NT2/D1 (cell line): ENCODE measurements at regions not wholly inside any gene's neighbourhood (a gene's known extent, or its start where the extent isn't known, plus 50 kb on each side); places are given as distances from the start of the nearest gene placed in this dataset.

Source experiments
- DNase-seq: peaks from one replicate; pipeline ENCODE4 v3.0.0-alpha.2; 2011; ENCODE audit warnings: low read depth, low spot score
- H3K27me3 ChIP-seq: 2 replicates; pipeline ENCODE4 v1.6.0; 2011; ENCODE audit warnings: mild to moderate bottlenecking; ENCODE audit not compliant: insufficient read length, insufficient read depth
- H3K36me3 ChIP-seq: 2 replicates; pipeline ENCODE4 v1.6.1; 2011; ENCODE audit warnings: mild to moderate bottlenecking, low read length, mixed read lengths; ENCODE audit not compliant: insufficient read depth, insufficient read length
- H3K4me1 ChIP-seq: 2 replicates; pipeline ENCODE4 v1.5.1; 2011; ENCODE audit not compliant: insufficient read depth, insufficient read length
- H3K4me3 ChIP-seq: 2 replicates; pipeline ENCODE4 v1.5.1; 2011; ENCODE audit warnings: low read depth; ENCODE audit not compliant: insufficient read length
- H3K9ac ChIP-seq: 2 replicates; pipeline ENCODE4 v1.6.0; 2011; ENCODE audit warnings: low read depth; ENCODE audit not compliant: insufficient read length
- H3K9me3 ChIP-seq: 2 replicates; pipeline ENCODE4 v1.5.1; 2011; ENCODE audit warnings: mild to moderate bottlenecking, low read length; ENCODE audit not compliant: insufficient read depth
- SUZ12 ChIP-seq: IDR thresholded peaks from 2 replicates; pipeline ENCODE4 v1.6.1; 2011; ENCODE audit not compliant: insufficient read length, insufficient read depth; ENCODE audit errors: extremely low read depth
- YY1 ChIP-seq: IDR thresholded peaks from 2 replicates; pipeline ENCODE4 v1.6.1; 2011; ENCODE audit not compliant: insufficient read length, insufficient read depth
- ZNF274 ChIP-seq: IDR thresholded peaks from 2 replicates; pipeline ENCODE4 v1.6.1; 2011; ENCODE audit warnings: mild to moderate bottlenecking, low read depth, low read length

DNA sequence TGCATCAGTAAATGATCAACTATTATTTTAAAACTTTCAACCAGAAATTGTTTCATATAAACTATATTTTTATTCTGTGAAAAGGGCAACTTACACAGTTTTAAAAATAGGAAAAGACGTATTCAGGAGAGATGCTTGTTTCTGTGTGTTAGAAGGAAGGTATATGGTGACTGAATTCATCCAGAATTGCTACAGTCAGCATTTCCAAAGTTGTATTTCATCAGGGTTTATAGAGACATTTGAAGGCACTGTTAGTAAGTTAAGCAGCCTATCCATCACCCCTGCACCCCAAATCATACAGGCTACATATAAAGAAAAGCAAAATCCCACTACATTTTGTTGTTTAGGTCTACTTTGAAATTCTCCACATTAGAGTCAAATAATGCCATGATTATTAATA lies 716.0 kb downstream of the KCTD16 start:
- Histone ChIP-seq H3K9me3 (no peaks in the 10 kb centered on the region), H3K36me3 (no peaks in the 10 kb centered on the region), H3K9ac (no peak overlapping the region), H3K4me1 (no peaks in the 10 kb centered on the region), H3K4me3 (no peak overlapping the region), H3K27me3 (no peaks in the 10 kb centered on the region)
- TF ChIP-seq SUZ12 (no peak), ZNF274 (no peak)
- DNase-seq = no peak

DNA sequence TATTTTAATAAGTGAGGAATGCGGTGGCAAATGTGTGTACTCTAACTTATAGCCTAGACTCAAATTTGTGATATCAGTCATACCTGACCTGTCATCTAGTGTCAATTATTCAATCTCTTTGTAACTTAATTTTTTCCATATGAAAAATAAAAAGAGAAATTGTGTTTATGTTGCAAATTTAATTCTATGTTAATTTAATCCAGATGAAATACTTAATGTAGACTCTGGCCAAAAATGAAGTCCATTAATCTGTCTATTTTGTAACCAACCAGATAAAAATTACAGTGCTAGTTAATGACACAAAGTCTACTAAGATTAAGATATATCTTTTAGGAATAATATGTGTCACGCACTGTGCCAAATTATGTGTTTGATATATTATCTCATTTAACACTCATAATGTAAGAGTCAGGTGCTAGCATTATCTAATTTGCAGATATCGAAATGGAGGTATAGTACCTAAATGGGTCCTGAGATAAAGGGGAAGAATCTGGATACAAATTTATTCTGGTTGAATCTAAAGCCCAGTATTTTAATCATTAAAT lies 712.1 kb downstream of the KCTD16 start:
- no peak for DNase-seq
- no peaks in the 10 kb centered on the region for H3K36me3 ChIP-seq
- no peaks in the 10 kb centered on the region for H3K9me3 ChIP-seq
- H3K27me3 ChIP-seq = no peaks in the 10 kb centered on the region
- H3K4me3 ChIP-seq = no peak overlapping the region
- H3K4me1 ChIP-seq = no peaks in the 10 kb centered on the region
- H3K9ac ChIP-seq = no peak overlapping the region
- TF ChIP-seq ZNF274 = no peak
- no peak for TF ChIP-seq YY1
- TF ChIP-seq SUZ12 = no peak

DNA sequence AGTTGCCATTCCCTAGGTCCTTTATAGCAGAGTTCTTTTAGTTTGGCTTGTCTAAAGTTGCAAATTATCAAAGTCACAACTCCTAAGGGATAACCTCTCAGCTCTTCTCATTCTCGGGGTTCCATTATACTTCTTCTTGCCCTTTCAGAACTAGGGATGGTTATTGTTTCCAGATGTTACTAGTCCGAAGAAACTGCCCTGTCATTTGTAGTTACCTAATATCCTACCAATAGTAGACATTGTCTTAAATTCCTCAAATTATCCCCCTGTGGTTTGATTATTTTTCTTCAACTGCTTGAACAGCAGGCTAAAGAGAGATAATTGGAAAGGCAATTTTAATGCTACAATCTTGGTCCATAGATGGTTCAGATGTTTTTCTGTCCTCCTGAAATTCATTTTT lies 709.8 kb downstream of the KCTD16 start:
- Histone ChIP-seq H3K9me3 (no peaks in the 10 kb centered on the region), H3K27me3 (no peaks in the 10 kb centered on the region), H3K36me3 (no peaks in the 10 kb centered on the region), H3K9ac (no peak overlapping the region), H3K4me1 (no peaks in the 10 kb centered on the region), H3K4me3 (no peak overlapping the region)
- no peak for DNase-seq
- TF ChIP-seq ZNF274 = no peak
- TF ChIP-seq SUZ12 = no peak
- TF ChIP-seq YY1 = no peak

GRCh38 chr5:144876990-144877389 lies 706.3 kb downstream of the KCTD16 start:
- Histone ChIP-seq H3K9me3 (no peaks in the 10 kb centered on the region), H3K4me1 (no peaks in the 10 kb centered on the region), H3K27me3 (no peaks in the 10 kb centered on the region), H3K9ac (no peak overlapping the region), H3K36me3 (no peaks in the 10 kb centered on the region), H3K4me3 (no peak overlapping the region)
- no peak for TF ChIP-seq ZNF274
- no peak for TF ChIP-seq SUZ12
- TF ChIP-seq YY1 = no peak
- no peak for DNase-seq

- Histone ChIP-seq H3K36me3 (no peaks in the 10 kb centered on the region), H3K9me3 (no peaks in the 10 kb centered on the region), H3K27me3 (no peaks in the 10 kb centered on the region), H3K4me1 (no peaks in the 10 kb centered on the region), H3K9ac (no peak overlapping the region), H3K4me3 (no peak overlapping the region)
- TF ChIP-seq ZNF274 (no peak), SUZ12 (no peak), YY1 (no peak)
- no peak for DNase-seq
Measured at GRCh38 chr5:144873076-144873475, 702.4 kb downstream of the KCTD16 start.

GRCh38 chr5:144864118-144864517 lies 693.4 kb downstream of the KCTD16 start:
- no peak overlapping the region for H3K4me3 ChIP-seq
- no peaks in the 10 kb centered on the region for H3K4me1 ChIP-seq
- no peaks in the 10 kb centered on the region for H3K27me3 ChIP-seq
- H3K9me3 ChIP-seq = no peaks in the 10 kb centered on the region
- no peak for DNase-seq
- no peaks in the 10 kb centered on the region for H3K36me3 ChIP-seq
- H3K9ac ChIP-seq = no peak overlapping the region
- TF ChIP-seq ZNF274 = no peak
- no peak for TF ChIP-seq SUZ12
- TF ChIP-seq YY1 = no peak

GRCh38 chr5:144857454-144857853 lies 686.8 kb downstream of the KCTD16 start:
- H3K9ac ChIP-seq = no peak overlapping the region
- H3K27me3 ChIP-seq = no peaks in the 10 kb centered on the region
- no peaks in the 10 kb centered on the region for H3K36me3 ChIP-seq
- no peak overlapping the region for H3K4me3 ChIP-seq
- H3K4me1 ChIP-seq = no peaks in the 10 kb centered on the region
- TF ChIP-seq ZNF274 = no peak
- no peak for TF ChIP-seq YY1
- no peak for TF ChIP-seq SUZ12
- no peaks in the 10 kb centered on the region for H3K9me3 ChIP-seq
- no peak for DNase-seq

DNA sequence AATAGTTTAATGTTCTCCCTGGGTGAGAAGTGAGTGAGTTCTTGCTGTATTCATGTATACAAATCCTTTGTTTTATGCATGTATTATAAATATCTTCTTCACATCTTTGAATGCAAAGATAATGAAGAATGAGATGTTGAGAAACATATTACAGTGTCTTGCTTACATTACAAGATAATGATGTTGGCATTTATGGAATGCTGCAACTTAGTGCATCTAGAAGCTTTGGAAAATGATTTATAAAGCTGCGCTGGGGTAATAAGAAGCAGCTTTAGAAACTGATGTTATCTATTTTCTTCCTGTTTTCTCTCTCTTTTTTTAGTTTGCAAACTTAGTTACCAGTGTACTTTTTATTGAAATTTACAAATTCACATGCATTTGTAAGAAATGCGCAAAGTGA lies 673.4 kb downstream of the KCTD16 start:
- no peaks in the 10 kb centered on the region for H3K27me3 ChIP-seq
- DNase-seq = no peak
- TF ChIP-seq ZNF274 (no peak), YY1 (no peak), SUZ12 (no peak)
- no peak overlapping the region for H3K4me3 ChIP-seq
- no peaks in the 10 kb centered on the region for H3K36me3 ChIP-seq
- no peaks in the 10 kb centered on the region for H3K4me1 ChIP-seq
- H3K9me3 ChIP-seq = no peaks in the 10 kb centered on the region; the same call in 1 of the 2 replicates
- H3K9ac ChIP-seq = no peak overlapping the region
